ENCODE measurements at regions not wholly inside any gene's neighbourhood (a gene's known extent, or its start where the extent isn't known, plus 50 kb on each side); places are given as distances from the start of the nearest gene placed in this dataset.

DNA sequence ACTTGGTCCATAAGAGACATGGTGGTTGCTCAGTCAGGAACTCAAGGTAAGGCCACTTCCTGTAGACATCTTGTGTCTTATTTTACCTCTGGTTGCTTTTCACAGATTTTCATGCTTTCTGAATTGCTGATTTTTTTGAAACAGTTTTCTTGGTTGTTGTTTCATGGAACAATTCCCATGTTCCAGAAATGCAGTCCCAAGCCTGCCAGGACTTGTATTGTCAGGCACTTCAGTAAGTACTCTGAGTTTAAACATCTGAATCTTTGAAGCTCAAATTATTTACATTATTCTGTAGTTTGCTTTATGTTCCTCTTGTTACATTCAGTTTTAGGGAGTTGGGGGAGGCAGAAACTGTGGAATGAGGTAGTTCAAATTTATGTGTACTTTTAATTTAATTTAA lies 290.2 kb downstream of the DMRT2 start (continued):
- TF ChIP-seq, protein P1, sequence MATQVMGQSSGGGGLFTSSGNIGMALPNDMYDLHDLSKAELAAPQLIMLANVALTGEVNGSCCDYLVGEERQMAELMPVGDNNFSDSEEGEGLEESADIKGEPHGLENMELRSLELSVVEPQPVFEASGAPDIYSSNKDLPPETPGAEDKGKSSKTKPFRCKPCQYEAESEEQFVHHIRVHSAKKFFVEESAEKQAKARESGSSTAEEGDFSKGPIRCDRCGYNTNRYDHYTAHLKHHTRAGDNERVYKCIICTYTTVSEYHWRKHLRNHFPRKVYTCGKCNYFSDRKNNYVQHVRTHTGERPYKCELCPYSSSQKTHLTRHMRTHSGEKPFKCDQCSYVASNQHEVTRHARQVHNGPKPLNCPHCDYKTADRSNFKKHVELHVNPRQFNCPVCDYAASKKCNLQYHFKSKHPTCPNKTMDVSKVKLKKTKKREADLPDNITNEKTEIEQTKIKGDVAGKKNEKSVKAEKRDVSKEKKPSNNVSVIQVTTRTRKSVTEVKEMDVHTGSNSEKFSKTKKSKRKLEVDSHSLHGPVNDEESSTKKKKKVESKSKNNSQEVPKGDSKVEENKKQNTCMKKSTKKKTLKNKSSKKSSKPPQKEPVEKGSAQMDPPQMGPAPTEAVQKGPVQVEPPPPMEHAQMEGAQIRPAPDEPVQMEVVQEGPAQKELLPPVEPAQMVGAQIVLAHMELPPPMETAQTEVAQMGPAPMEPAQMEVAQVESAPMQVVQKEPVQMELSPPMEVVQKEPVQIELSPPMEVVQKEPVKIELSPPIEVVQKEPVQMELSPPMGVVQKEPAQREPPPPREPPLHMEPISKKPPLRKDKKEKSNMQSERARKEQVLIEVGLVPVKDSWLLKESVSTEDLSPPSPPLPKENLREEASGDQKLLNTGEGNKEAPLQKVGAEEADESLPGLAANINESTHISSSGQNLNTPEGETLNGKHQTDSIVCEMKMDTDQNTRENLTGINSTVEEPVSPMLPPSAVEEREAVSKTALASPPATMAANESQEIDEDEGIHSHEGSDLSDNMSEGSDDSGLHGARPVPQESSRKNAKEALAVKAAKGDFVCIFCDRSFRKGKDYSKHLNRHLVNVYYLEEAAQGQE (IDR thresholded peaks at IDR 0.05; ENCODE audit: unreplicated experiment), result no peak
- TF ChIP-seq ZNF331 (CRISPR knock-in tag; IDR thresholded peaks at IDR 0.05; ENCODE audit: low read depth), result no peak
- TF ChIP-seq NANOG (IDR thresholded peaks at IDR 0.05; ENCODE audit: borderline replicate concordance), result no peak
- TF ChIP-seq, protein P2, sequence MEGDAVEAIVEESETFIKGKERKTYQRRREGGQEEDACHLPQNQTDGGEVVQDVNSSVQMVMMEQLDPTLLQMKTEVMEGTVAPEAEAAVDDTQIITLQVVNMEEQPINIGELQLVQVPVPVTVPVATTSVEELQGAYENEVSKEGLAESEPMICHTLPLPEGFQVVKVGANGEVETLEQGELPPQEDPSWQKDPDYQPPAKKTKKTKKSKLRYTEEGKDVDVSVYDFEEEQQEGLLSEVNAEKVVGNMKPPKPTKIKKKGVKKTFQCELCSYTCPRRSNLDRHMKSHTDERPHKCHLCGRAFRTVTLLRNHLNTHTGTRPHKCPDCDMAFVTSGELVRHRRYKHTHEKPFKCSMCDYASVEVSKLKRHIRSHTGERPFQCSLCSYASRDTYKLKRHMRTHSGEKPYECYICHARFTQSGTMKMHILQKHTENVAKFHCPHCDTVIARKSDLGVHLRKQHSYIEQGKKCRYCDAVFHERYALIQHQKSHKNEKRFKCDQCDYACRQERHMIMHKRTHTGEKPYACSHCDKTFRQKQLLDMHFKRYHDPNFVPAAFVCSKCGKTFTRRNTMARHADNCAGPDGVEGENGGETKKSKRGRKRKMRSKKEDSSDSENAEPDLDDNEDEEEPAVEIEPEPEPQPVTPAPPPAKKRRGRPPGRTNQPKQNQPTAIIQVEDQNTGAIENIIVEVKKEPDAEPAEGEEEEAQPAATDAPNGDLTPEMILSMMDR (conservative IDR thresholded peaks at IDR 0.05; ENCODE audit: low read depth in 2 of 2), result no peak
- TF ChIP-seq STAT1 (IDR thresholded peaks at IDR 0.05; ENCODE audit: unreplicated experiment), result no peak
- no peak for TF ChIP-seq ZNF114 (CRISPR knock-in tag; IDR thresholded peaks at IDR 0.05)
- no peak for TF ChIP-seq JUNB (IDR thresholded peaks at IDR 0.05; ENCODE audit: unreplicated experiment)
- no peak for TF ChIP-seq CREB1 (CRISPR knock-in tag; IDR thresholded peaks at IDR 0.05; ENCODE audit: low read depth)

DNA sequence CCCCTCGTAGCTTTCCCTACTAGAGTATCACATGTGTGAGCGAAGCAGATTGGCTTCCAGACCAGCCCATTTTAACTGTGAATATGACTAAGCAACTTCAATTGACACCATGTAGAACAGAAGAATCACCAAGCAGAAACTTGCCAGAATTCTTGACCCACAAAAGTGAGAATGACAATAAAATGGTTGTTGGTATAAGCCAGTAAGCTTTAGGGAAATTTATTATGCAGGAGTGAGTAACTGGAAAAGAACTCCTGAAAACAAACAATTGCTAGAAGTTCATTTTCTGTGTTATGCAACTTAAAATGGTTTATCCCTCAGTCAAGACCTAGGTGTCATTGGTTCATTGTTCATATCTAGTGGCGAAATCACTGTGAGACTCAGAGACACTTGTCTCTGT lies 303.1 kb downstream of the DMRT2 start:
- no peak for ATAC-seq

More for the DNA sequence above, 303.1 kb downstream of the DMRT2 start:
- no peak overlapping the region for H3K4me3 ChIP-seq
- H3K27me3 Mint-ChIP-seq (ENCODE audit: insufficient read depth, low read depth, poor library complexity), result peaks cover 4% of the 10 kb centered on the region
- no peaks in the 10 kb centered on the region for H3K36me3 Mint-ChIP-seq (ENCODE audit: low read depth)
- peaks cover 6% of the 10 kb centered on the region; the same call in 1 of the 2 replicates for H3K9me2 ChIP-seq (ENCODE audit: insufficient read depth)
- H3K4me1 Mint-ChIP-seq, result no peaks in the 10 kb centered on the region
- TF ChIP-seq STAT1 (IDR thresholded peaks at IDR 0.05; ENCODE audit: unreplicated experiment), result no peak
- TF ChIP-seq EZH2 (IDR thresholded peaks at IDR 0.05; ENCODE audit: low read depth, unreplicated experiment), result no peak
- TF ChIP-seq POLR2AphosphoS5 (IDR thresholded peaks at IDR 0.05; ENCODE audit: low read depth), result no peak
- no peak for TF ChIP-seq ZNF114 (CRISPR knock-in tag; IDR thresholded peaks at IDR 0.05)
- TF ChIP-seq, protein P1 (IDR thresholded peaks at IDR 0.05; ENCODE audit: unreplicated experiment), result no peak
- no peak overlapping the region for H3K4me2 ChIP-seq
- H3K27ac ChIP-seq (ENCODE audit: low read depth), result no peak overlapping the region
- H3K4me3 Mint-ChIP-seq, result no peak overlapping the region
- H3K27me3 ChIP-seq (ENCODE audit: insufficient read depth), result no peaks in the 10 kb centered on the region
- H3K4me1 ChIP-seq (ENCODE audit: insufficient read depth), result no peaks in the 10 kb centered on the region
- H3K79me2 ChIP-seq (replicated peaks; ENCODE audit: insufficient read depth), result no peaks in the 10 kb centered on the region
- H3F3A ChIP-seq (replicated peaks; ENCODE audit: low read depth), result no peaks in the 10 kb centered on the region
- H3K36me3 ChIP-seq (ENCODE audit: insufficient read depth), result no peaks in the 10 kb centered on the region
- no peak overlapping the region for H3K27ac Mint-ChIP-seq
- DNase-seq (ENCODE audit: low spot score), result no peak
- H4K20me1 ChIP-seq (replicated peaks; ENCODE audit: insufficient read depth), result no peaks in the 10 kb centered on the region
- no peaks in the 10 kb centered on the region for H3K9me3 Mint-ChIP-seq
- H2AFZ ChIP-seq, result no peak overlapping the region

Data from GM23338 (cell line).